Mesendoderm (in vitro differentiated cells): ENCODE measurements at regions not wholly inside any gene's neighbourhood (a gene's known extent, or its start where the extent isn't known, plus 50 kb on each side); places are given as distances from the start of the nearest gene placed in this dataset.

Experiments
- DNase-seq: peaks from one replicate; pipeline ENCODE4 v3.0.0; 2013
- H2AK5ac ChIP-seq: 2 replicates; pipeline ENCODE4 v1.6.1; 2013; ENCODE audit warnings: low read length, inconsistent platforms
- H2BK120ac ChIP-seq: 2 replicates; pipeline ENCODE4 v1.6.1; 2013; ENCODE audit warnings: low read depth, mild to moderate bottlenecking, low read length, moderate library complexity, mixed read lengths
- H2BK15ac ChIP-seq: replicated peaks from 2 replicates; pipeline ENCODE4 v1.6.1; 2013; ENCODE audit warnings: low read depth, mild to moderate bottlenecking, moderate library complexity
- H2BK5ac ChIP-seq: 2 replicates; pipeline ENCODE4 v1.6.1; 2013; ENCODE audit warnings: low read length, inconsistent platforms
- H3K18ac ChIP-seq: 2 replicates; pipeline ENCODE4 v1.6.1; 2013; ENCODE audit warnings: mild to moderate bottlenecking, low read length, mixed read lengths
- H3K23ac ChIP-seq: one replicate; pipeline ENCODE4 v1.6.1; 2013; ENCODE audit warnings: low read length
- H3K27ac ChIP-seq: 2 replicates; pipeline ENCODE4 v1.5.1; 2013; ENCODE audit warnings: low read depth, mild to moderate bottlenecking, inconsistent platforms, low read length, moderate library complexity
- H3K27me3 ChIP-seq: 2 replicates; pipeline ENCODE4 v1.6.1; 2013; ENCODE audit warnings: low read length, control low read depth, mild to moderate bottlenecking, inconsistent platforms; ENCODE audit not compliant: insufficient read depth, poor library complexity
- H3K36me3 ChIP-seq: 2 replicates; pipeline ENCODE4 v1.6.1; 2013; ENCODE audit warnings: low read length, inconsistent platforms; ENCODE audit not compliant: control insufficient read depth, insufficient read depth
- H3K4ac ChIP-seq: one replicate; pipeline ENCODE4 v1.6.1; 2013; ENCODE audit warnings: low read depth, mild to moderate bottlenecking, low read length, moderate library complexity
- H3K4me1 ChIP-seq: 2 replicates; pipeline ENCODE4 v1.6.1; 2013; ENCODE audit warnings: low read depth, low read length, inconsistent platforms; ENCODE audit not compliant: control insufficient read depth
- H3K4me2 ChIP-seq: 2 replicates; pipeline ENCODE4 v1.6.1; 2013; ENCODE audit warnings: low read length
- H3K4me3 ChIP-seq: 2 replicates; pipeline ENCODE4 v1.5.1; 2013; ENCODE audit warnings: mild to moderate bottlenecking, low read length
- H3K56ac ChIP-seq: one replicate; pipeline ENCODE4 v1.6.1; 2013; ENCODE audit warnings: low read length
- H3K79me1 ChIP-seq: 2 replicates; pipeline ENCODE4 v1.6.1; 2013; ENCODE audit warnings: low read length, inconsistent platforms
- H3K79me2 ChIP-seq: 2 replicates; pipeline ENCODE4 v1.6.1; 2013; ENCODE audit warnings: mild to moderate bottlenecking, low read length; ENCODE audit not compliant: control insufficient read depth, insufficient read depth
- H3K9ac ChIP-seq: 2 replicates; pipeline ENCODE4 v1.6.1; 2013; ENCODE audit warnings: low read length, inconsistent platforms
- H4K5ac ChIP-seq: one replicate; pipeline ENCODE4 v1.6.1; 2013; ENCODE audit warnings: low read length
- H4K8ac ChIP-seq: one replicate; pipeline ENCODE4 v1.6.1; 2013; ENCODE audit warnings: low read depth, mild to moderate bottlenecking, control low read depth, low read length, moderate library complexity
- WGBS: extraction: QIAGEN DNeasy Blood & Tissue Kit; methylation state at CpG from one replicate; pipeline ENCODE4 v1.1.7; 2013; ENCODE audit warnings: low lambda C conversion rate, missing lambda C conversion rate; ENCODE audit not compliant: insufficient coverage; ENCODE audit errors: extremely low coverage; 5-methylcytosine and 5-hydroxymethylcytosine counted together

GRCh38 chr13:29926098-29926476 is 75.7 kb upstream of the UBL3 start:
- Histone ChIP-seq H3K36me3 (no peaks in the 10 kb centered on the region), H3K27ac (no peak overlapping the region), H3K79me2 (no peaks in the 10 kb centered on the region), H2BK15ac (no peak overlapping the region), H3K4me2 (no peak overlapping the region), H3K56ac (peak overlapping the region; percentile 17), H3K9ac (no peak overlapping the region), H3K4me1 (peaks cover 8% of the 10 kb centered on the region), H4K8ac (no peak overlapping the region), H3K4me3 (no peak overlapping the region), H3K27me3 (no peaks in the 10 kb centered on the region), H3K18ac (no peak overlapping the region), H3K4ac (no peak overlapping the region), H3K23ac (no peak overlapping the region), H2BK120ac (no peak overlapping the region), H4K5ac (no peak overlapping the region), H2AK5ac (no peak overlapping the region), H2BK5ac (no peak overlapping the region), H3K79me1 (no peaks in the 10 kb centered on the region)
- DNase-seq = no peak
- 100% methylated on average over 1 of the region's 4 CpGs for WGBS

- no peak overlapping the region for H3K9ac ChIP-seq
- no peak overlapping the region for H2AK5ac ChIP-seq
- H3K4me1 ChIP-seq = peaks cover 8% of the 10 kb centered on the region
- no peak overlapping the region for H3K27ac ChIP-seq
- H3K4me2 ChIP-seq = no peak overlapping the region
- H3K79me1 ChIP-seq = no peaks in the 10 kb centered on the region
- no CpG with 5 or more reads among the region's 3 CpGs for WGBS
- H3K27me3 ChIP-seq = no peaks in the 10 kb centered on the region
- no peaks in the 10 kb centered on the region for H3K36me3 ChIP-seq
- H4K8ac ChIP-seq = no peak overlapping the region
- no peak for DNase-seq
- no peak overlapping the region for H2BK15ac ChIP-seq
- no peak overlapping the region for H3K4ac ChIP-seq
- H3K56ac ChIP-seq = peak overlapping the region; percentile 50
- no peak overlapping the region for H4K5ac ChIP-seq
- no peak overlapping the region for H2BK5ac ChIP-seq
- H3K18ac ChIP-seq = no peak overlapping the region
- no peak overlapping the region for H2BK120ac ChIP-seq
- H3K79me2 ChIP-seq = no peaks in the 10 kb centered on the region
- H3K4me3 ChIP-seq = no peak overlapping the region
- H3K23ac ChIP-seq = no peak overlapping the region
Measured at GRCh38 chr13:29925457-29926097, 75.2 kb upstream of the UBL3 start.

DNA sequence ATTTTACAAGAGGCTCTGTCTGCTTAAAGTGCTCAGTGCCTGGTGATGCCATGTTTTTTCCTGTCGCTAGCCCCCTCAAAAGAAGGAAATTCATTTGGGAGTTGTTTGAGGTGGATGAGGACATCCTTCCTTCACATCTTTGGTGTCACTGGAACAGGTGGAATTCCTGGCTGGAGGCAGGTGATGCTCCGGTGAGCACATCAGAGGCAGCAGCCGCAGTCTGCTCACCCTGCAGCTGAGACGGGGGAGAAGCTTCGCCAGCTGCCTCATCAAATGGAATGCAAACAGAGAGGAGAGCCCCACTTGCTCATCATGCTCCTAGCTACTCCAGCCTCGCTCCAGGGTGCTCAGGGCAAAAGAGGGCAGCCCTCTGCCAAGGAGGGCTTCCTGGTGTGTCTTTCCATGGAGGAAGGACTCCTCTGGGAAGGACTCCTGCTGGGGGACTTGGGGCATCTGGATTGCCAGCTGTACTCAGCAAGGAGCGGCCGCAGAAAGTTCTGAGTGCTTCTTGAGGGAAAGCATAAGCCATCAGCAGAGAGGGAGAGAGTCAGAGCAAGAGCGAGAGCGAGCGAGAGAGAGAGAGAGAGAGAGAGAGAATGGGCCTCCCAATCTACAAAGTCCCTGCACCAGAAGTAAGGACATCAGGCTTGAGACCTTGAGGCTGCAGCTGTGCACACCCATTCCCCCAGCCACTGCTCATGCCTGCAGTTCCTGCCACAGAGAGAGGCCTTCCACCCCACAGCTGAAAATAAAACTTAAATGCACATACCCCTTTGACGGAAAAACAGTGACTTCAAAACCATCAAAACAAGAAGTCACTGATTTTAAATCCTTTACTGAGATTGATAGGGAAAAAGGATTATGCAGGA is 74.3 kb upstream of the UBL3 start:
- no peak overlapping the region for H4K5ac ChIP-seq
- DNase-seq = peak; percentile 54
- no peaks in the 10 kb centered on the region for H3K79me1 ChIP-seq
- H3K4me2 ChIP-seq = no peak overlapping the region
- H2AK5ac ChIP-seq = peak overlapping the region; percentile 29
- peaks cover 8% of the 10 kb centered on the region for H3K4me1 ChIP-seq
- no peak overlapping the region for H4K8ac ChIP-seq
- no peak overlapping the region for H2BK5ac ChIP-seq
- no peaks in the 10 kb centered on the region for H3K79me2 ChIP-seq
- H3K56ac ChIP-seq = peak overlapping the region; percentile 66
- H3K23ac ChIP-seq = no peak overlapping the region
- H3K4me3 ChIP-seq = no peak overlapping the region
- H3K9ac ChIP-seq = no peak overlapping the region
- H3K27ac ChIP-seq = no peak overlapping the region
- no peak overlapping the region for H2BK120ac ChIP-seq
- H3K27me3 ChIP-seq = no peaks in the 10 kb centered on the region
- peak overlapping the region; percentile 2 for H3K18ac ChIP-seq
- H3K36me3 ChIP-seq = no peaks in the 10 kb centered on the region
- no peak overlapping the region for H2BK15ac ChIP-seq
- no peak overlapping the region for H3K4ac ChIP-seq
- WGBS = no CpG with 5 or more reads among the region's 12 CpGs

GRCh38 chr13:29923554-29924481 is 73.4 kb upstream of the UBL3 start:
- H3K18ac ChIP-seq = peak overlapping the region; percentile 69
- no peaks in the 10 kb centered on the region for H3K79me2 ChIP-seq
- peak overlapping the region; percentile 15 for H3K23ac ChIP-seq
- no peak overlapping the region for H3K9ac ChIP-seq
- no peak overlapping the region for H4K8ac ChIP-seq
- peak overlapping the region; percentile 90 for H2BK120ac ChIP-seq
- H2BK15ac ChIP-seq = no peak overlapping the region
- H3K79me1 ChIP-seq = no peaks in the 10 kb centered on the region
- peaks cover 6% of the 10 kb centered on the region for H3K4me1 ChIP-seq
- H3K36me3 ChIP-seq = no peaks in the 10 kb centered on the region
- no peak overlapping the region for H3K4me3 ChIP-seq
- peak overlapping the region; percentile 46 for H2BK5ac ChIP-seq
- H4K5ac ChIP-seq = peak overlapping the region; percentile 22
- peak overlapping the region; percentile 59 for H3K4ac ChIP-seq
- peak; percentile 98 for DNase-seq
- H3K4me2 ChIP-seq = no peak overlapping the region
- peak overlapping the region; percentile 66 for H3K56ac ChIP-seq
- H3K27ac ChIP-seq = peak overlapping the region; percentile 7
- peak overlapping the region; percentile 66 for H2AK5ac ChIP-seq
- no CpG with 5 or more reads among the region's 12 CpGs for WGBS
- H3K27me3 ChIP-seq = no peaks in the 10 kb centered on the region

GRCh38 chr13:29922896-29923295 is 72.5 kb upstream of the UBL3 start:
- H3K36me3 ChIP-seq = no peaks in the 10 kb centered on the region
- no CpG with 5 or more reads among the region's 3 CpGs for WGBS
- no peak for DNase-seq

More at GRCh38 chr13:29922896-29923295, 72.5 kb upstream of the UBL3 start:
- no peak overlapping the region for H2BK5ac ChIP-seq
- no peak overlapping the region for H2AK5ac ChIP-seq
- no peak overlapping the region for H3K9ac ChIP-seq
- peak overlapping the region; percentile 90 for H2BK120ac ChIP-seq
- H3K27ac ChIP-seq = no peak overlapping the region
- no peak overlapping the region for H2BK15ac ChIP-seq
- H4K8ac ChIP-seq = no peak overlapping the region
- no peaks in the 10 kb centered on the region for H3K79me2 ChIP-seq
- H3K4me2 ChIP-seq = no peak overlapping the region
- no peaks in the 10 kb centered on the region for H3K79me1 ChIP-seq
- no peak overlapping the region for H3K18ac ChIP-seq
- H3K4me3 ChIP-seq = no peak overlapping the region
- H3K27me3 ChIP-seq = no peaks in the 10 kb centered on the region
- no peak overlapping the region for H3K23ac ChIP-seq
- H4K5ac ChIP-seq = no peak overlapping the region
- H3K56ac ChIP-seq = no peak overlapping the region
- no peak overlapping the region for H3K4ac ChIP-seq
- peaks cover 6% of the 10 kb centered on the region for H3K4me1 ChIP-seq
